Breast epithelium (tissue), 4 donors: ENCODE measurements at regions not wholly inside any gene's neighbourhood (a gene's known extent, or its start where the extent isn't known, plus 50 kb on each side); places are given as distances from the start of the nearest gene placed in this dataset.

Experiments
- DNase-seq, 2 donors: peaks; one replicate each; pipeline ENCODE4 v3.0.0-alpha.2; 2019; ENCODE audit warnings: low spot score in 2 of 2
- H3K27ac ChIP-seq, 2 donors: fragments of 200-600 bp; sonication (generic) in 1 of 2; one replicate each; pipeline ENCODE4 v1.5.1; 2016 to 2019; ENCODE audit warnings: mild to moderate bottlenecking in 1 of 2
- H3K27me3 ChIP-seq, 2 donors: fragments of 200-600 bp; sonication (generic) in 1 of 2; one replicate each; pipeline versions ENCODE4 v1.5.1 to v1.6.0; 2017 to 2019; ENCODE audit warnings: control low read depth in 1 of 2, mild to moderate bottlenecking in 1 of 2
- H3K36me3 ChIP-seq: fragments of 200-600 bp; one replicate; pipeline ENCODE4 v1.5.1; 2019
- H3K4me1 ChIP-seq, 2 donors: fragments of 200-600 bp; sonication (generic); one replicate each; pipeline ENCODE4 v1.5.1; 2016 to 2019; ENCODE audit warnings: control low read depth in 1 of 2
- H3K4me3 ChIP-seq, 3 donors: fragments of 200-600 bp; sonication (generic); 1 replicate in 2 of 3; 2 replicates in 1 of 3; pipeline ENCODE4 v1.5.1; 2016 to 2019; ENCODE audit warnings: mild to moderate bottlenecking in 3 of 3, moderate library complexity in 2 of 3
- H3K9me3 ChIP-seq, 2 donors: fragments of 200-600 bp; sonication (generic) in 1 of 2; one replicate each; pipeline ENCODE4 v1.5.1; 2016 to 2019; ENCODE audit warnings: control low read depth in 1 of 2
- POLR2A ChIP-seq: fragments of 450-650 bp; IDR thresholded peaks from one replicate; pipeline ENCODE4 v1.6.1; 2016; ENCODE audit warnings: antibody characterized with exemption, mild to moderate bottlenecking, moderate library complexity
- POLR2AphosphoS5 ChIP-seq, 3 donors: sonication (generic); formaldehyde crosslinking; IDR thresholded peaks; one replicate each; pipeline ENCODE4 v1.6.1; 2017; ENCODE audit warnings: antibody characterized with exemption in 3 of 3
- intact Hi-C: fragments of 100-400 bp; cut with DNase I; formaldehyde crosslinking; loops from one replicate; pipeline ENCODE4 v1.15.1; 2023; ENCODE audit warnings: low total_unique reads
- TF ChIP-seq, protein P1 (sequence below), 3 donors: fragments of 450-650 bp; IDR thresholded peaks; one replicate each; pipeline ENCODE4 v1.5.1; 2016 to 2017; ENCODE audit warnings: antibody characterized with exemption in 3 of 3, mild to moderate bottlenecking in 3 of 3, moderate library complexity in 3 of 3

GRCh38 chr14:61866932-61867920, 105.0 kb downstream of the SNAPC1 start:
- Histone ChIP-seq H3K36me3 (no peaks in the 10 kb centered on the region), H3K9me3 (peaks cover 0 to 25% of the 10 kb centered on the region in 2 donors), H3K4me3 (no peak overlapping the region), H3K27me3 (no peaks in the 10 kb centered on the region), H3K27ac (no peak overlapping the region), H3K4me1 (no peaks in the 10 kb centered on the region)
- intact Hi-C loops, result no loop called here
- no peak for TF ChIP-seq POLR2A
- TF ChIP-seq, protein P1, sequence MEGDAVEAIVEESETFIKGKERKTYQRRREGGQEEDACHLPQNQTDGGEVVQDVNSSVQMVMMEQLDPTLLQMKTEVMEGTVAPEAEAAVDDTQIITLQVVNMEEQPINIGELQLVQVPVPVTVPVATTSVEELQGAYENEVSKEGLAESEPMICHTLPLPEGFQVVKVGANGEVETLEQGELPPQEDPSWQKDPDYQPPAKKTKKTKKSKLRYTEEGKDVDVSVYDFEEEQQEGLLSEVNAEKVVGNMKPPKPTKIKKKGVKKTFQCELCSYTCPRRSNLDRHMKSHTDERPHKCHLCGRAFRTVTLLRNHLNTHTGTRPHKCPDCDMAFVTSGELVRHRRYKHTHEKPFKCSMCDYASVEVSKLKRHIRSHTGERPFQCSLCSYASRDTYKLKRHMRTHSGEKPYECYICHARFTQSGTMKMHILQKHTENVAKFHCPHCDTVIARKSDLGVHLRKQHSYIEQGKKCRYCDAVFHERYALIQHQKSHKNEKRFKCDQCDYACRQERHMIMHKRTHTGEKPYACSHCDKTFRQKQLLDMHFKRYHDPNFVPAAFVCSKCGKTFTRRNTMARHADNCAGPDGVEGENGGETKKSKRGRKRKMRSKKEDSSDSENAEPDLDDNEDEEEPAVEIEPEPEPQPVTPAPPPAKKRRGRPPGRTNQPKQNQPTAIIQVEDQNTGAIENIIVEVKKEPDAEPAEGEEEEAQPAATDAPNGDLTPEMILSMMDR (IDR thresholded peaks at IDR 0.05), result no peak
- no peak for TF ChIP-seq POLR2AphosphoS5 (IDR thresholded peaks at IDR 0.05)
- DNase-seq, result no peak

GRCh38 chr14:61868846-61869245, 106.6 kb downstream of the SNAPC1 start:
- no peak overlapping the region for H3K4me3 ChIP-seq
- H3K4me1 ChIP-seq, result no peaks in the 10 kb centered on the region
- peaks cover 0 to 25% of the 10 kb centered on the region in 2 donors for H3K9me3 ChIP-seq
- no peaks in the 10 kb centered on the region for H3K36me3 ChIP-seq
- intact Hi-C loops, result no loop called here
- H3K27ac ChIP-seq, result no peak overlapping the region
- TF ChIP-seq POLR2A (no peak), POLR2AphosphoS5 (IDR thresholded peaks at IDR 0.05) (no peak)
- TF ChIP-seq, protein P1 (IDR thresholded peaks at IDR 0.05), result no peak
- no peak for DNase-seq
- H3K27me3 ChIP-seq, result no peaks in the 10 kb centered on the region

GRCh38 chr14:61870163-61870562, 107.9 kb downstream of the SNAPC1 start:
- H3K27ac ChIP-seq, result no peak overlapping the region
- H3K4me3 ChIP-seq, result no peak overlapping the region
- H3K9me3 ChIP-seq, result peaks cover 0 to 17% of the 10 kb centered on the region in 2 donors
- no peaks in the 10 kb centered on the region for H3K27me3 ChIP-seq
- TF ChIP-seq POLR2A (no peak), POLR2AphosphoS5 (IDR thresholded peaks at IDR 0.05) (no peak)
- TF ChIP-seq, protein P1 (IDR thresholded peaks at IDR 0.05), result no peak
- intact Hi-C loops, result no loop called here
- no peak for DNase-seq
- H3K4me1 ChIP-seq, result no peaks in the 10 kb centered on the region
- no peaks in the 10 kb centered on the region for H3K36me3 ChIP-seq

GRCh38 chr14:61872452-61872851, 110.2 kb downstream of the SNAPC1 start:
- intact Hi-C loops, result no loop called here
- no peak overlapping the region for H3K4me3 ChIP-seq
- no peak overlapping the region for H3K27ac ChIP-seq
- no peaks in the 10 kb centered on the region for H3K27me3 ChIP-seq
- no peaks in the 10 kb centered on the region for H3K4me1 ChIP-seq
- TF ChIP-seq POLR2AphosphoS5 (IDR thresholded peaks at IDR 0.05), result no peak
- TF ChIP-seq, protein P1 (IDR thresholded peaks at IDR 0.05), result no peak
- TF ChIP-seq POLR2A, result no peak
- H3K9me3 ChIP-seq, result peaks cover 0 to 17% of the 10 kb centered on the region in 2 donors
- no peaks in the 10 kb centered on the region for H3K36me3 ChIP-seq
- no peak for DNase-seq

DNA sequence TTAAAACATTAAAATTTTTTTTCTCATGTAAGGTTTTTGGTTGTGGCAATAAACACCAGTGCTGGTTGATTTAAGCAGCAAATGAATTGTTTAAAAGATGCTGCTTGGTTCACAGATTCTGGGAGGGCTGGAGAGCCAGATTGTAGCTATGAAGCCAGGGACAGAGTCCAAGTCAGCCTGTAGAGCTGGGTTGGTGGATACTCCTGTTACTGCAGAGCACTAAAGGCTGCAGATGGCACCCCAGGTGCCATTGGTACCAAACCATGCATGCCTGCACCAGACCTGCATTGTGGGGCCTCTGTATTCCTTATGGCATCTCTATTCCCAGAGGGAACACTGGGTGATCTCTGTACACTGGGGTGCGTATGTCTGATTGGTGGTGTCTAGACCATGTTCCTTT, 113.3 kb downstream of the SNAPC1 start:
- Histone ChIP-seq H3K4me1 (no peaks in the 10 kb centered on the region), H3K36me3 (no peaks in the 10 kb centered on the region), H3K4me3 (no peak overlapping the region), H3K9me3 (peaks cover 0 to 11% of the 10 kb centered on the region in 2 donors), H3K27ac (no peak overlapping the region), H3K27me3 (no peaks in the 10 kb centered on the region)
- intact Hi-C loops, result no loop called here
- no peak for DNase-seq
- TF ChIP-seq POLR2AphosphoS5 (IDR thresholded peaks at IDR 0.05) (no peak), POLR2A (no peak)
- TF ChIP-seq, protein P1 (IDR thresholded peaks at IDR 0.05), result no peak
